ENCODE measurements at regions not wholly inside any gene's neighbourhood (a gene's known extent, or its start where the extent isn't known, plus 50 kb on each side); places are given as distances from the start of the nearest gene placed in this dataset.
"Not testable (repeated sequence)": the region's sequence is repeated elsewhere in the genome, so short reads cannot be mapped to it uniquely, and the experiment has no call there.

DNA sequence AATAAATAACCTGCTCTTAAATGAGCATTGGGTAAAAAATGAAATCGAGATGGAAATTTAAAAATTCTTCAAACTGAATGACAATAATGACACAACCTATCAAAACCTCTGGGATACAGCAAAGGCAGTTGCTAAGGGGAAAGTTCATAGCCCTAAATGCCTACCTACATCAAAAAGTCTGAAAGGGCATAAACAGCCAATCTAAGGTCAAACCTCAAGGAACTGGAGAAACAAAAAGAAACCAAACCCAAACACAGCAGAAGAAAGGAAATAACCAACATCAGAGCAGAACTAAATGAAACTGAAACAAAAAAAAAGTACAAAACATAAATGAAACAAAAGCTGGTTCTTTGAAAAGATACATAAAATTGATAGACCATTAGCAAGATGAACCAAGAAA, 119.7 kb downstream of the RSL24D1 start:
- intact Hi-C loops (cut with micrococcal nuclease); H3K27me3 Mint-ChIP-seq (ENCODE audit: low read depth); DNase-seq (ENCODE audit: low spot score); H3K36me3 Mint-ChIP-seq (ENCODE audit: low read depth): not testable (repeated sequence)
- Mint-ChIP-seq H3K4me3 (ENCODE audit: low read depth) (peak overlapping the region; percentile 30), H3K27ac (peak overlapping the region; percentile 7), H3K9me3 (peaks cover 26% of the 10 kb centered on the region), H3K4me1 (ENCODE audit: low read depth) (peaks cover 10% of the 10 kb centered on the region)

DNA sequence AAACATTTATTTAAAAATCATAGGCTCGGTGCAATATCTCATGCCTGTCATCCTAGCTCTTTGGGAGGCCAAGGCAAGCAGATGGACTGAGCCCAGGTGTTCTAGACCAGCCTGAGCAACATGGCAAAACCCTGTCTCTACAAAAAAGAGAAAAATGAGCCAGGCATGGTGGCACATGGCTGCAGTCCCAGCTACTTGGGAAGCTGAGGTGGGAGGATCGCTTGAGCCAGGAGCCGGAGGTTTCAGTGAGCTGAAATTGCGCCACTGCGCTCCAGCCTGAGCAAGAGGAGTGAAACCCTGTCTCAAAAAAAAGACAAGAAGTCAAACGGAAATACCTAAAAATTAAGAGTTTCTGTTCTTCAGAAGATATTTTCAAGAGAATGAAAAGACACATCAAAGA, 122.3 kb downstream of the RSL24D1 start:
- Mint-ChIP-seq H3K4me3 (ENCODE audit: low read depth) (no peak overlapping the region), H3K9me3 (peaks cover 26% of the 10 kb centered on the region), H3K4me1 (ENCODE audit: low read depth) (peaks cover 10% of the 10 kb centered on the region), H3K27ac (no peak overlapping the region), H3K27me3 (ENCODE audit: low read depth) (no peaks in the 10 kb centered on the region), H3K36me3 (ENCODE audit: low read depth) (no peaks in the 10 kb centered on the region)
- intact Hi-C loops (cut with micrococcal nuclease): no loop called here
- DNase-seq (ENCODE audit: low spot score): no peak

DNA sequence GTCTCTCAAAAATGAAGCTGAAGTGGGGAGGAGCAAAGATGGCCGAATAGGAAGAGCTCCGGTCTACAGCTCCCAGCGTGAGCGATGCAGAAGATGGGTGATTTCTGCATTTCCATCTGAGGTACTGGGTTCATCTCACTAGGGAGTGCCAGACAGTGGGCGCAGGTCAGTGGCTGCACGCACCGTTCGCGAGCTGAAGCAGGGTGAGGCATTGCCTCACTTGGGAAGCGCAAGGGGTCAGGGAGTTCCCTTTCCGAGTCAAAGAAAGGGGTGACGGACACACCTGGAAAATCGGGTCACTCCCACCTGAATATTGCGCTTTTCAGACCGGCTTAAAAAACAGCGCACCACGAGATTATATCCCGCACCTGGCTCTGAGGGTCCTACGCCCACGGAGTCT, 132.8 kb downstream of the RSL24D1 start:
- H3K9me3 Mint-ChIP-seq: peaks cover 14% of the 10 kb centered on the region
- H3K4me1 Mint-ChIP-seq (ENCODE audit: low read depth); H3K36me3 Mint-ChIP-seq (ENCODE audit: low read depth); H3K27ac Mint-ChIP-seq; DNase-seq (ENCODE audit: low spot score); H3K27me3 Mint-ChIP-seq (ENCODE audit: low read depth); intact Hi-C loops (cut with micrococcal nuclease); H3K4me3 Mint-ChIP-seq (ENCODE audit: low read depth): not testable (repeated sequence)

DNA sequence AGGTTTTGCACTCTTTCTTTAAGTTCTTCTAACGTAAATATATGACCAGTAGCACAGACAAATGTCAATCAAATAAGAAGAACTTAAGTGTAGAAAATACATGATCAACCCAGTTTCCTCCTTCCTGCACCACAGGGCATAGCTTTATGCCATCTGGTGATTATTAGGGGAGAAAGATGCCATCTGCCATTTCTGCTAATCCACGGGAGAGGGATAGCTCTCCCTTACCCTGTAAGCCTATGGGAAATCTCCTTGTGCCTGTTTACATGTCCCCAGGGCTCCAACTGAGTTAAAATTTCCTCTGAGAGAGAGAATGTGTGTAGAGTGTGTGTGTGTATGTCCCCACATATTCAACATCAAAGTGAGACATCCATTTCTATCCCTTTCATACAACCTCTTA, 135.9 kb downstream of the RSL24D1 start:
- intact Hi-C loops (cut with micrococcal nuclease): no loop called here
- H3K4me1 Mint-ChIP-seq (ENCODE audit: low read depth): no peaks in the 10 kb centered on the region
- no peak overlapping the region for H3K4me3 Mint-ChIP-seq (ENCODE audit: low read depth)
- DNase-seq (ENCODE audit: low spot score): no peak
- H3K36me3 Mint-ChIP-seq (ENCODE audit: low read depth): no peaks in the 10 kb centered on the region
- no peaks in the 10 kb centered on the region for H3K27me3 Mint-ChIP-seq (ENCODE audit: low read depth)
- H3K9me3 Mint-ChIP-seq: peaks cover 14% of the 10 kb centered on the region
- H3K27ac Mint-ChIP-seq: no peak overlapping the region

DNA sequence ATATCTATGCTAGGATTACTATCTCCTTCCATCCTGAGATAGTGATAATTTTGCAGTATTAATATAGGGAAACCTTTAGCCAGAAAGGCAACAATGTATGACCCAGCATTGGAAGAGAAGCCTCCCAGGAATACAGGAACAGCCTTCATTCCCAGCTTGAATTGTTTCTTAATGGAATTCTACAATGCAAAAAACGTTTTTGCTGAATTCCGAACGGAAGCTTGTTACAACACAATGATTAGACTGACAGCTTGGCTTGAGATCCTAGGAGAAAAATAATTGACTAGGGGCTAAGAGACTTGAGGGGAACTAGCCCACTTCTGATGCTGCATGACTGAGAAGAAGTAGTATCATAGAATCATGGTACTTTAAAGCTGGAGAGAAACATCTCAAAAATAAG, 140.2 kb downstream of the RSL24D1 start:
- intact Hi-C loops (cut with micrococcal nuclease): no loop called here
- Mint-ChIP-seq H3K36me3 (ENCODE audit: low read depth) (no peaks in the 10 kb centered on the region), H3K27me3 (ENCODE audit: low read depth) (no peaks in the 10 kb centered on the region), H3K9me3 (no peaks in the 10 kb centered on the region), H3K4me3 (ENCODE audit: low read depth) (no peak overlapping the region), H3K4me1 (ENCODE audit: low read depth) (no peaks in the 10 kb centered on the region), H3K27ac (no peak overlapping the region)
- no peak for DNase-seq (ENCODE audit: low spot score)

DNA sequence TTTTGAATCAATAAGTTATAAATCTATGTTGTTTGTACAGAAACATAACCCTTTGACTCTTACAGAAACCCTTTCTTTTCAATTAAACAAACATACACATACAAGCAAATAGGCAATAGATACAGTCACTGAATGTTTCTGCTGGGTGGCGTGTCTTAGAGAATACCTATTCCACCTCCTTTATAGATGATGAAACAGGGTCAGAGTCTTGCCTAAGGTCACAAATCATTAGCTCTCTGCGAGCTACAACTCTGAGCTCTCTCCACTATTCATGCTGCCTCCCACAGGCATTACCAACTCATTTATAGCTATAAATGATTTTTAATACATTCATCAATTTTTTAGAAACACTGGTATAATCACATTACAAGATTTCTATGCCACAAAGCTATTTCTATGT, 152.6 kb downstream of the RSL24D1 start:
- no peak for DNase-seq (ENCODE audit: low spot score)
- Mint-ChIP-seq H3K36me3 (ENCODE audit: low read depth) (no peaks in the 10 kb centered on the region), H3K9me3 (no peaks in the 10 kb centered on the region), H3K4me1 (ENCODE audit: low read depth) (no peaks in the 10 kb centered on the region), H3K27ac (no peak overlapping the region), H3K27me3 (ENCODE audit: low read depth) (peaks cover 2% of the 10 kb centered on the region), H3K4me3 (ENCODE audit: low read depth) (no peak overlapping the region)
- intact Hi-C loops (cut with micrococcal nuclease): no loop called here

DNA sequence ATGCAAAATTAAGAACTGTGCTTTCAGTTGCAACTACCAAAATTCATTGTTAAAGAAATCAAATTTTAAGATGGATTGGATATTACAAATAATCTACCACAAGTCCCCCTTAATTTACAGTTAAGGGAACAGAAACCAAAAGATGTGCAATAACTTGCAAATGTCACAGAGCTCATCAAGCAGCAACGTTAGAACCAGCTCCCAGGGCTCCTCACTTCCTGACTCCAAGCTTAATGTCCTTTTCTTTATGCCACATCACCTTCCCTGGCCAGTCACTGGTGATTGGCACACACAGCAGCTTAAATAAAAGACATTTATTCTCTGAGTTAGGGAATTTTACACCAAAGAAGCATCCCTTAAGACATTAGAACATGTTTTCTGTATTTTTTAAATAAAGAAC, 159.7 kb downstream of the RSL24D1 start:
- Mint-ChIP-seq H3K9me3 (no peaks in the 10 kb centered on the region), H3K4me3 (ENCODE audit: low read depth) (no peak overlapping the region), H3K36me3 (ENCODE audit: low read depth) (no peaks in the 10 kb centered on the region), H3K27me3 (ENCODE audit: low read depth) (peaks cover under 1% of the 10 kb centered on the region), H3K4me1 (ENCODE audit: low read depth) (no peaks in the 10 kb centered on the region), H3K27ac (no peak overlapping the region)
- intact Hi-C loops (cut with micrococcal nuclease): no loop called here
- no peak for DNase-seq (ENCODE audit: low spot score)

DNA sequence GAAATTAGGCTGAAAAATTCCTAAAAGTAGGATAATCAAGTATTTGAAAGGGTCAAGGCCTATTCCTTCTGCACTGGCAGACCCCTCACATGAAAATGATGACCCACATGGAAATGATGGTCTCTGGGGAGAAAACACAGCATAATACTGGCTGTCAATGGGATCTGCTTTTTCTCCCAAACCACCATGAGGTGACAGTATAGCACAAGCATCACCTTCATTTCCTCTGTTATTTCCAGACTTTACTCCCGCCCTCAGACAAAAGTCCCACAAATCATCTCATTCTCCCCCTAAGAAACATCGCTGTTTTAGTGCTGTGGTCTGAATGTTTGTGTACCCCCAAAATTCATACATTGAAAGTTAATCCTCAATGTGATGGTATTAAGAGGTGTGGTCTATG, 161.0 kb downstream of the RSL24D1 start:
- Mint-ChIP-seq H3K4me3 (ENCODE audit: low read depth) (no peak overlapping the region), H3K27me3 (ENCODE audit: low read depth) (no peaks in the 10 kb centered on the region), H3K36me3 (ENCODE audit: low read depth) (no peaks in the 10 kb centered on the region), H3K27ac (no peak overlapping the region), H3K4me1 (ENCODE audit: low read depth) (no peaks in the 10 kb centered on the region), H3K9me3 (no peaks in the 10 kb centered on the region)
- intact Hi-C loops (cut with micrococcal nuclease): no loop called here
- DNase-seq (ENCODE audit: low spot score): no peak

DNA sequence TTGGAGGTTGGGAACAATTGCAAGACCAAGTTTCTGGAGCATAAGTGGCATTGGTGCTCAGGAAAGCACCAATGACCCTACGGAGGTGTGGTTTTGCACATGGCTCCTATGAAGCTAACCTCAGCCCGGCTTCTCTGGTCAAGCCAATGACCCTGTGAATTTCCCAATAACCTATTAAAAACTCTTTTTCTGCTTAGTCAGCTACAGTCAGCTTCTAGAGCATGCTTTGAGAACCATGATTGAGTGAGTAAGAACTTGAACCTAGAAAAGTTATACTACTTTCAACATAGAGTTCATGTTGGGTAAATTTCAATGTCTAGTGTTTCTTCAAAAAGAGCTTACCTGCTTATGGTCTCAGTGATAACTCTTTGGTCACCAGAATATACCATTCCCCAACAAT, 163.2 kb downstream of the RSL24D1 start:
- Mint-ChIP-seq H3K27ac (no peak overlapping the region), H3K9me3 (no peaks in the 10 kb centered on the region), H3K36me3 (ENCODE audit: low read depth) (no peaks in the 10 kb centered on the region), H3K27me3 (ENCODE audit: low read depth) (no peaks in the 10 kb centered on the region), H3K4me1 (ENCODE audit: low read depth) (no peaks in the 10 kb centered on the region), H3K4me3 (ENCODE audit: low read depth) (no peak overlapping the region)
- intact Hi-C loops (cut with micrococcal nuclease): no loop called here
- DNase-seq (ENCODE audit: low spot score): no peak

DNA sequence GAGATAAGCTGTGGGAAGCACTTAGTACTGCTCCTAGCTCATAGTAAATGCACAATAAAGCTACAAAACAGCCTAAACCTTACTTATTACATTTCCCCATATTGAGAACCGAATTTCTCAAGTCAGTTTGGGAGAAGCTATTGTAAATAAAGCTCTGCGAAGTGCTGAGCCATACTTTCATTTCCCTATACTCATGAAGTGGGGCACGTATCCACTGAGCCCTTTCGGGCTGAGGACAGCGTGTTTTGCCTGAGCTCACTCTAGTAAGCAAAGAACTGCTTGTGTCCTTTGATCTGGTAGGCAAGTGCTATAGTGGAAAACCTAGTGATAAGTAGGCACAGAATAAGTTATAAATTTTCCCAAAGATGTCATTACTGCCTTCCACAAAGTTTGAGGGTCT, 165.0 kb downstream of the RSL24D1 start:
- intact Hi-C loops (cut with micrococcal nuclease): no loop called here
- no peak for DNase-seq (ENCODE audit: low spot score)
- Mint-ChIP-seq H3K27me3 (ENCODE audit: low read depth) (no peaks in the 10 kb centered on the region), H3K4me3 (ENCODE audit: low read depth) (no peak overlapping the region), H3K27ac (no peak overlapping the region), H3K9me3 (no peaks in the 10 kb centered on the region), H3K4me1 (ENCODE audit: low read depth) (no peaks in the 10 kb centered on the region), H3K36me3 (ENCODE audit: low read depth) (no peaks in the 10 kb centered on the region)

- Mint-ChIP-seq H3K4me1 (ENCODE audit: low read depth) (no peaks in the 10 kb centered on the region), H3K27me3 (ENCODE audit: low read depth) (no peaks in the 10 kb centered on the region), H3K9me3 (no peaks in the 10 kb centered on the region), H3K4me3 (ENCODE audit: low read depth) (no peak overlapping the region), H3K27ac (no peak overlapping the region), H3K36me3 (ENCODE audit: low read depth) (no peaks in the 10 kb centered on the region)
- no peak for DNase-seq (ENCODE audit: low spot score)
- intact Hi-C loops (cut with micrococcal nuclease): no loop called here
Observed at GRCh38 chr15:55026381-55026780, 170.4 kb downstream of the RSL24D1 start.

DNA sequence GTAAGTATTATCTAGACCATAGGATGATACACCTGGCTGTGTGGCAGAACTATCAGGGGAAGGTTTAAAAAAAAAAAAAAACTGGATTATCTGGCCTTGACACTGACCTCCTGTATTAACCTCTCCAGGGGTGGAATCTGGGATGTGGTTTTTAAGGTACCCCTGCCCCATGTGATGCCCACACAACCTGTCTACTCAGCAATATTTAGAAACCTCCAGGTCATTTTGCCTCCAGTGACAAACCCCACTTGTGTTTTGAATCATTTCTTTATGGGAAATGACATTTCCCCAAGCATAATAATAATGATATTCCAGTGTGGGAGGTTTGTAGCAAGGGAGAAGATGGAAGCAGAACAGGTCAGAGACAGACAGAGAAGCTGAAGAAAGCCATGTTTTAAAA, 179.1 kb downstream of the RSL24D1 start:
- intact Hi-C loops (cut with micrococcal nuclease): no loop called here
- H3K9me3 Mint-ChIP-seq: no peaks in the 10 kb centered on the region
- H3K4me3 Mint-ChIP-seq (ENCODE audit: low read depth): no peak overlapping the region
- peaks cover 1% of the 10 kb centered on the region for H3K27me3 Mint-ChIP-seq (ENCODE audit: low read depth)
- H3K36me3 Mint-ChIP-seq (ENCODE audit: low read depth): no peaks in the 10 kb centered on the region
- no peak overlapping the region for H3K27ac Mint-ChIP-seq
- no peak for DNase-seq (ENCODE audit: low spot score)
- no peaks in the 10 kb centered on the region for H3K4me1 Mint-ChIP-seq (ENCODE audit: low read depth)

- H3K36me3 Mint-ChIP-seq (ENCODE audit: low read depth): no peaks in the 10 kb centered on the region
- H3K27ac Mint-ChIP-seq: no peak overlapping the region
- H3K4me3 Mint-ChIP-seq (ENCODE audit: low read depth): no peak overlapping the region
- H3K9me3 Mint-ChIP-seq: no peaks in the 10 kb centered on the region
- H3K4me1 Mint-ChIP-seq (ENCODE audit: low read depth): no peaks in the 10 kb centered on the region
- no peak for DNase-seq (ENCODE audit: low spot score)
- intact Hi-C loops (cut with micrococcal nuclease): no loop called here
- H3K27me3 Mint-ChIP-seq (ENCODE audit: low read depth): peaks cover 1% of the 10 kb centered on the region
Observed at GRCh38 chr15:55016225-55016624, 180.5 kb downstream of the RSL24D1 start.

DNA sequence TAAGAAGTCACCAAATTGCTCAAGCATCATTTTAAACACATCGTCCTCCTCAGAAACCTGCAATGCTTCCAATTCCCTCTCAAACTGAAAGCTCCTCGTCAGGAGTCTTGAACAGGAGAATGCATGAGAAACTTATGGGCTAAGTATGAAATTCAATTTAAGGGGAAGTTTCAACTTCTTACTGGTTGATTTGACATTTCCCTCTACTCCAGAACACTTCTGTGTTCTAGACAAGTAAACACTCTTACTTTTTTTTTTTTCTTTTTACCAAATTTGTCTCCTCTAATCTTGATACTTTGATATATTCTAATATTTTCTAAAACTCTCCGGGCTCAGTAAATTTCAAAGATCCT, 181.7 kb downstream of the RSL24D1 start:
- H3K9me3 Mint-ChIP-seq: no peaks in the 10 kb centered on the region
- DNase-seq (ENCODE audit: low spot score): no peak
- intact Hi-C loops (cut with micrococcal nuclease): no loop called here
- no peaks in the 10 kb centered on the region for H3K4me1 Mint-ChIP-seq (ENCODE audit: low read depth)
- H3K27ac Mint-ChIP-seq: no peak overlapping the region
- peaks cover 1% of the 10 kb centered on the region for H3K27me3 Mint-ChIP-seq (ENCODE audit: low read depth)
- no peaks in the 10 kb centered on the region for H3K36me3 Mint-ChIP-seq (ENCODE audit: low read depth)
- H3K4me3 Mint-ChIP-seq (ENCODE audit: low read depth): no peak overlapping the region

Measured in activated T-helper 2 cell treated with anti-CD3 and anti-CD28 coated beads, Interferon-gamma antibody, Interleukin-2, Interleukin-4, amounts not matched to agents 10 μg/mL and 5 μg/mL and 100 μg/mL, durations not matched to agents 14 hours and 24 hours and 36 hours (primary cell).